ENCODE measurements at regions not wholly inside any gene's neighbourhood (a gene's known extent, or its start where the extent isn't known, plus 50 kb on each side); places are given as distances from the start of the nearest gene placed in this dataset.

DNA sequence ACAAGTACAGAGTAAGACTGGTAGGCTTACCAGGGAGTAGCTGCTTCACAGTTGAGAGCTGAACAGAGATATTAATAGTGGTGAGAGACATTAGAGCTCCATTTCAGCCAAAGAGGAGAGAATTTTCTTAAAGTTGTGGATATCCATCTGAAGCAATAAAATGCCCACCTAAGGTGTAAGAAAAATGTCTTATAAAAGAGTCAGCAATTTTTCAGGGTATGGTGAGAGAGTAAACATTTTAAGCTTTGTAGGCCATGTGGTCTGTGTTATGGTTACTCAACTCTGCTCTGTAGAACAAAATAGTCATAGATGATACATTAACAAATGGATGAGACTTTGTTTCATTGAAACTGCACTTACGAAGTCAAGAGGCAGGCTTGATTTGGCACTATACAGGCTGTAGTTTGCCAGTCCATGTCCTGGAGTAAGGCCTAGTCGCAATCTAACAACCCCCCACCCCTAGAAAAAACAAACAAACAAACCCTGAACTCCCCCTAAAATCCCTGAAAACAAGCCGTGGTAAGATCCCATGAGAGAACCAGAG, 945.4 kb upstream of the SEMA6A start:
- no peaks in the 10 kb centered on the region for H3K4me1 Mint-ChIP-seq
- H3K27me3 Mint-ChIP-seq (ENCODE audit: insufficient read depth, low read depth, poor library complexity): no peaks in the 10 kb centered on the region
- ATAC-seq (no peak), DNase-seq (ENCODE audit: low spot score) (no peak)
- no peak overlapping the region for H3K4me3 Mint-ChIP-seq
- Histone ChIP-seq H3K4me2 (no peak overlapping the region), H3K4me3 (no peak overlapping the region), H3K36me3 (ENCODE audit: insufficient read depth) (no peaks in the 10 kb centered on the region), H3K4me1 (ENCODE audit: insufficient read depth) (no peaks in the 10 kb centered on the region), H3K9me2 (ENCODE audit: insufficient read depth) (no peaks in the 10 kb centered on the region), H4K20me1 (replicated peaks; ENCODE audit: insufficient read depth) (no peaks in the 10 kb centered on the region), H2AFZ (no peak overlapping the region), H3K27ac (ENCODE audit: low read depth) (no peak overlapping the region), H3F3A (replicated peaks; ENCODE audit: low read depth) (no peaks in the 10 kb centered on the region), H3K27me3 (ENCODE audit: insufficient read depth) (no peaks in the 10 kb centered on the region), H3K79me2 (replicated peaks; ENCODE audit: insufficient read depth) (no peaks in the 10 kb centered on the region)
- no peaks in the 10 kb centered on the region for H3K36me3 Mint-ChIP-seq (ENCODE audit: low read depth)
- no peak for TF ChIP-seq ZNF114 (CRISPR knock-in tag; IDR thresholded peaks at IDR 0.05)
- TF ChIP-seq EZH2 (IDR thresholded peaks at IDR 0.05; ENCODE audit: low read depth, unreplicated experiment): no peak
- H3K27ac Mint-ChIP-seq: no peak overlapping the region
- no peaks in the 10 kb centered on the region for H3K9me3 Mint-ChIP-seq

DNA sequence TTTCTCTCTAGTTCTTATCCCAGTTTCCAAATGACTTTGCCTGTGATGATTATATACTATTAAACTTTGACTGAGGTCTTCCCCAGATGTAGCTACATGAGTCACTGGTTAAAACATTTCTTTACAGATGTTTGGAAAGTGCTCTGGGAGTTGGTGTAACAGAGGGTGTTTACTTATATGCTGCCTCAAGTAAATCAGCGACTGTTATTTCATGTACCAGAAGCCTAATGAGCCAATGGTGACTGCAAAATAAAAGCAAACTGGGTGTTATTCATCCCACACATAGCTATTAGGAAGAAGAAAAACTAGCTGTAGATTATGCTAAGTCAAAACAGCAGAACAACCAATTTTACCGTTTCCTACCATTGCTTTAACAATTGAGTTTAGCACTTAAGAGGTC, 929.7 kb upstream of the SEMA6A start:
- ATAC-seq: no peak
- Histone ChIP-seq H2AFZ (peak overlapping the region; percentile 28; the same call in 1 of the 2 replicates), H3K36me3 (ENCODE audit: insufficient read depth) (no peaks in the 10 kb centered on the region), H3K27me3 (ENCODE audit: insufficient read depth) (no peaks in the 10 kb centered on the region), H3K9me2 (ENCODE audit: insufficient read depth) (no peaks in the 10 kb centered on the region), H3K4me2 (no peak overlapping the region), H4K20me1 (replicated peaks; ENCODE audit: insufficient read depth) (no peaks in the 10 kb centered on the region), H3K79me2 (replicated peaks; ENCODE audit: insufficient read depth) (no peaks in the 10 kb centered on the region), H3K27ac (ENCODE audit: low read depth) (no peak overlapping the region), H3K4me3 (no peak overlapping the region), H3F3A (replicated peaks; ENCODE audit: low read depth) (no peaks in the 10 kb centered on the region), H3K4me1 (ENCODE audit: insufficient read depth) (no peaks in the 10 kb centered on the region)
- Mint-ChIP-seq H3K27ac (no peak overlapping the region), H3K4me3 (no peak overlapping the region), H3K27me3 (ENCODE audit: insufficient read depth, low read depth, poor library complexity) (no peaks in the 10 kb centered on the region), H3K36me3 (ENCODE audit: low read depth) (no peaks in the 10 kb centered on the region), H3K4me1 (no peaks in the 10 kb centered on the region), H3K9me3 (no peaks in the 10 kb centered on the region)
- no peak for DNase-seq (ENCODE audit: low spot score)
- TF ChIP-seq ETS1 (IDR thresholded peaks at IDR 0.05) (no peak), ZNF331 (CRISPR knock-in tag; IDR thresholded peaks at IDR 0.05; ENCODE audit: low read depth) (no peak), EZH2 (IDR thresholded peaks at IDR 0.05; ENCODE audit: low read depth, unreplicated experiment) (no peak), CTCF (conservative IDR thresholded peaks at IDR 0.05; ENCODE audit: low read depth in 2 of 2) (no peak), POLR2AphosphoS5 (IDR thresholded peaks at IDR 0.05; ENCODE audit: low read depth) (no peak), NANOG (IDR thresholded peaks at IDR 0.05; ENCODE audit: borderline replicate concordance) (no peak), CREB1 (CRISPR knock-in tag; IDR thresholded peaks at IDR 0.05; ENCODE audit: low read depth) (no peak), STAT1 (IDR thresholded peaks at IDR 0.05; ENCODE audit: unreplicated experiment) (no peak), EZH2phosphoT487 (IDR thresholded peaks at IDR 0.05; ENCODE audit: unreplicated experiment) (no peak)
- TF ChIP-seq, protein P1, sequence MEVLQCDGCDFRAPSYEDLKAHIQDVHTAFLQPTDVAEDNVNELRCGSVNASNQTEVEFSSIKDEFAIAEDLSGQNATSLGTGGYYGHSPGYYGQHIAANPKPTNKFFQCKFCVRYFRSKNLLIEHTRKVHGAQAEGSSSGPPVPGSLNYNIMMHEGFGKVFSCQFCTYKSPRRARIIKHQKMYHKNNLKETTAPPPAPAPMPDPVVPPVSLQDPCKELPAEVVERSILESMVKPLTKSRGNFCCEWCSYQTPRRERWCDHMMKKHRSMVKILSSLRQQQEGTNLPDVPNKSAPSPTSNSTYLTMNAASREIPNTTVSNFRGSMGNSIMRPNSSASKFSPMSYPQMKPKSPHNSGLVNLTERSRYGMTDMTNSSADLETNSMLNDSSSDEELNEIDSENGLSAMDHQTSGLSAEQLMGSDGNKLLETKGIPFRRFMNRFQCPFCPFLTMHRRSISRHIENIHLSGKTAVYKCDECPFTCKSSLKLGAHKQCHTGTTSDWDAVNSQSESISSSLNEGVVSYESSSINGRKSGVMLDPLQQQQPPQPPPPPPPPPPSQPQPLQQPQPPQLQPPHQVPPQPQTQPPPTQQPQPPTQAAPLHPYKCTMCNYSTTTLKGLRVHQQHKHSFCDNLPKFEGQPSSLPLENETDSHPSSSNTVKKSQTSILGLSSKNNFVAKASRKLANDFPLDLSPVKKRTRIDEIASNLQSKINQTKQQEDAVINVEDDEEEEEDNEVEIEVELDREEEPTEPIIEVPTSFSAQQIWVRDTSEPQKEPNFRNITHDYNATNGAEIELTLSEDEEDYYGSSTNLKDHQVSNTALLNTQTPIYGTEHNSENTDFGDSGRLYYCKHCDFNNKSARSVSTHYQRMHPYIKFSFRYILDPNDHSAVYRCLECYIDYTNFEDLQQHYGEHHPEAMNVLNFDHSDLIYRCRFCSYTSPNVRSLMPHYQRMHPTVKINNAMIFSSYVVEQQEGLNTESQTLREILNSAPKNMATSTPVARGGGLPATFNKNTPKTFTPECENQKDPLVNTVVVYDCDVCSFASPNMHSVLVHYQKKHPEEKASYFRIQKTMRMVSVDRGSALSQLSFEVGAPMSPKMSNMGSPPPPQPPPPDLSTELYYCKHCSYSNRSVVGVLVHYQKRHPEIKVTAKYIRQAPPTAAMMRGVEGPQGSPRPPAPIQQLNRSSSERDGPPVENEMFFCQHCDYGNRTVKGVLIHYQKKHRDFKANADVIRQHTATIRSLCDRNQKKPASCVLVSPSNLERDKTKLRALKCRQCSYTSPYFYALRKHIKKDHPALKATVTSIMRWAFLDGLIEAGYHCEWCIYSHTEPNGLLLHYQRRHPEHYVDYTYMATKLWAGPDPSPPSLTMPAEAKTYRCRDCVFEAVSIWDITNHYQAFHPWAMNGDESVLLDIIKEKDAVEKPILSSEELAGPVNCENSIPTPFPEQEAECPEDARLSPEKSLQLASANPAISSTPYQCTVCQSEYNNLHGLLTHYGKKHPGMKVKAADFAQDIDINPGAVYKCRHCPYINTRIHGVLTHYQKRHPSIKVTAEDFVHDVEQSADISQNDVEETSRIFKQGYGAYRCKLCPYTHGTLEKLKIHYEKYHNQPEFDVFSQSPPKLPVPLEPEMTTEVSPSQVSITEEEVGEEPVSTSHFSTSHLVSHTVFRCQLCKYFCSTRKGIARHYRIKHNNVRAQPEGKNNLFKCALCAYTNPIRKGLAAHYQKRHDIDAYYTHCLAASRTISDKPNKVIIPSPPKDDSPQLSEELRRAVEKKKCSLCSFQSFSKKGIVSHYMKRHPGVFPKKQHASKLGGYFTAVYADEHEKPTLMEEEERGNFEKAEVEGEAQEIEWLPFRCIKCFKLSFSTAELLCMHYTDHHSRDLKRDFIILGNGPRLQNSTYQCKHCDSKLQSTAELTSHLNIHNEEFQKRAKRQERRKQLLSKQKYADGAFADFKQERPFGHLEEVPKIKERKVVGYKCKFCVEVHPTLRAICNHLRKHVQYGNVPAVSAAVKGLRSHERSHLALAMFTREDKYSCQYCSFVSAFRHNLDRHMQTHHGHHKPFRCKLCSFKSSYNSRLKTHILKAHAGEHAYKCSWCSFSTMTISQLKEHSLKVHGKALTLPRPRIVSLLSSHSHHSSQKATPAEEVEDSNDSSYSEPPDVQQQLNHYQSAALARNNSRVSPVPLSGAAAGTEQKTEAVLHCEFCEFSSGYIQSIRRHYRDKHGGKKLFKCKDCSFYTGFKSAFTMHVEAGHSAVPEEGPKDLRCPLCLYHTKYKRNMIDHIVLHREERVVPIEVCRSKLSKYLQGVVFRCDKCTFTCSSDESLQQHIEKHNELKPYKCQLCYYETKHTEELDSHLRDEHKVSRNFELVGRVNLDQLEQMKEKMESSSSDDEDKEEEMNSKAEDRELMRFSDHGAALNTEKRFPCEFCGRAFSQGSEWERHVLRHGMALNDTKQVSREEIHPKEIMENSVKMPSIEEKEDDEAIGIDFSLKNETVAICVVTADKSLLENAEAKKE (CRISPR knock-in tag; IDR thresholded peaks at IDR 0.05): no peak

All from GM23338 (cell line).